SK-N-SH treated with all-trans-retinoic acid at 6 μM for 48 hours (cell line): ENCODE measurements at regions not wholly inside any gene's neighbourhood (a gene's known extent, or its start where the extent isn't known, plus 50 kb on each side); places are given as distances from the start of the nearest gene placed in this dataset.

ENCODE experiments used
- ATAC-seq: fragments of 200-7000 bp; cut with Tn5 transposase; 3 replicates; pipeline ENCODE4 v1.9.1; 2020; ENCODE audit warnings: mild to moderate bottlenecking, moderate library complexity
- ARNTL ChIP-seq: fragments of 450-650 bp; formaldehyde crosslinking; IDR thresholded peaks from 2 replicates; pipeline ENCODE4 v1.5.0; 2020; ENCODE audit warnings: low read depth, mild to moderate bottlenecking, moderate library complexity, borderline replicate concordance
- BACH2 ChIP-seq: fragments of 250-450 bp; sonication (Bioruptor Pico); IDR thresholded peaks from 2 replicates; pipeline ENCODE4 v1.9.0; 2021; ENCODE audit warnings: mild to moderate bottlenecking, borderline replicate concordance
- CSDC2 ChIP-seq: fragments of 250-450 bp; sonication (Bioruptor Pico); IDR thresholded peaks from 2 replicates; pipeline ENCODE4 v1.5.0; 2020; ENCODE audit warnings: mild to moderate bottlenecking, moderate library complexity
- CSRNP3 ChIP-seq: fragments of 250-450 bp; sonication (Bioruptor Pico); IDR thresholded peaks from 2 replicates; pipeline ENCODE4 v1.5.1; 2021; ENCODE audit warnings: mild to moderate bottlenecking, moderate library complexity
- GLIS3 ChIP-seq: fragments of 250-450 bp; sonication (Bioruptor Pico); IDR thresholded peaks from 2 replicates; pipeline ENCODE4 v1.5.0; 2020; ENCODE audit warnings: mild to moderate bottlenecking, moderate library complexity
- ISL1 ChIP-seq: fragments of 250-450 bp; sonication (Bioruptor Pico); IDR thresholded peaks from 2 replicates; pipeline ENCODE4 v2.1.2; 2022; ENCODE audit warnings: mild to moderate bottlenecking, moderate library complexity
- OSR1 ChIP-seq: fragments of 250-450 bp; sonication (Bioruptor Pico); IDR thresholded peaks from 2 replicates; pipeline ENCODE4 v1.8.0; 2022; ENCODE audit warnings: moderate library complexity, mild to moderate bottlenecking, inconsistent platforms
- PATZ1 ChIP-seq: fragments of 250-450 bp; sonication (Bioruptor Pico); IDR thresholded peaks from 2 replicates; pipeline ENCODE4 v1.8.0; 2020; ENCODE audit warnings: mild to moderate bottlenecking, moderate library complexity, borderline replicate concordance
- POU6F1 ChIP-seq: fragments of 250-450 bp; sonication (Bioruptor Pico); IDR thresholded peaks from 2 replicates; pipeline ENCODE4 v1.8.0; 2021; ENCODE audit warnings: low read depth, mild to moderate bottlenecking, moderate library complexity, borderline replicate concordance
- PPARA ChIP-seq: fragments of 250-450 bp; sonication (Bioruptor Pico); IDR thresholded peaks from 2 replicates; pipeline ENCODE4 v1.5.0; 2020; ENCODE audit warnings: mild to moderate bottlenecking, borderline replicate concordance
- RARB ChIP-seq: fragments of 250-450 bp; sonication (Bioruptor Pico); IDR thresholded peaks from 2 replicates; pipeline ENCODE4 v1.8.0; 2021; ENCODE audit warnings: mild to moderate bottlenecking, moderate library complexity
- SNAI2 ChIP-seq: fragments of 250-450 bp; sonication (Bioruptor Pico); IDR thresholded peaks from 2 replicates; pipeline ENCODE4 v1.5.0; 2020; ENCODE audit warnings: mild to moderate bottlenecking, moderate library complexity
- TCF4 ChIP-seq: fragments of 250-450 bp; sonication (Bioruptor Pico); IDR thresholded peaks from 2 replicates; pipeline ENCODE4 v1.8.0; 2021; ENCODE audit warnings: mild to moderate bottlenecking, moderate library complexity, borderline replicate concordance
- TOX ChIP-seq: fragments of 250-450 bp; sonication (Bioruptor Pico); IDR thresholded peaks from 2 replicates; pipeline ENCODE4 v1.8.0; 2021; ENCODE audit warnings: mild to moderate bottlenecking, moderate library complexity, borderline replicate concordance
- TSHZ2 ChIP-seq: fragments of 250-450 bp; sonication (Bioruptor Pico); IDR thresholded peaks from 2 replicates; pipeline ENCODE4 v1.5.0; 2020; ENCODE audit warnings: mild to moderate bottlenecking, moderate library complexity
- ZC3H10 ChIP-seq: fragments of 250-450 bp; sonication (Bioruptor Pico); IDR thresholded peaks from 2 replicates; pipeline ENCODE4 v1.5.1; 2021; ENCODE audit warnings: mild to moderate bottlenecking, moderate library complexity
- ZFP3 ChIP-seq: fragments of 250-450 bp; sonication (Bioruptor Pico); IDR thresholded peaks from 2 replicates; pipeline ENCODE4 v1.5.0; 2020; ENCODE audit warnings: mild to moderate bottlenecking, moderate library complexity
- ZFP30 ChIP-seq: fragments of 450-650 bp; formaldehyde crosslinking; IDR thresholded peaks from 2 replicates; pipeline ENCODE4 v1.5.0; 2022; ENCODE audit warnings: mild to moderate bottlenecking, moderate library complexity
- ZNF565 ChIP-seq: fragments of 450-650 bp; formaldehyde crosslinking; conservative IDR thresholded peaks from 2 replicates; pipeline ENCODE4 v1.5.0; 2020; ENCODE audit warnings: low read depth, mild to moderate bottlenecking, moderate library complexity
- ZNF70 ChIP-seq: fragments of 450-650 bp; formaldehyde crosslinking; IDR thresholded peaks from 2 replicates; pipeline ENCODE4 v1.5.0; 2020; ENCODE audit warnings: mild to moderate bottlenecking, moderate library complexity
- ZNF8 ChIP-seq: fragments of 450-650 bp; formaldehyde crosslinking; IDR thresholded peaks from 2 replicates; pipeline ENCODE4 v1.5.0; 2020; ENCODE audit warnings: mild to moderate bottlenecking, moderate library complexity

- no peak for TF ChIP-seq ZNF70
- TF ChIP-seq BACH2 = no peak
- TF ChIP-seq, all 23 proteins: peak for 0
- ATAC-seq = no peak
Observed at GRCh38 chr12:124371366-124371765, 76.5 kb downstream of the RFLNA start.

GRCh38 chr12:124370851-124371250, 76.0 kb downstream of the RFLNA start:
- no peak for ATAC-seq
- no peak for TF ChIP-seq ZNF8
- no peak for TF ChIP-seq ISL1 (CRISPR knock-in tag)
- TF ChIP-seq OSR1 (CRISPR knock-in tag) = no peak
- no peak for TF ChIP-seq GLIS3 (CRISPR knock-in tag)
- no peak for TF ChIP-seq TOX (CRISPR knock-in tag)
- no peak for TF ChIP-seq RARB
- TF ChIP-seq CSRNP3 (CRISPR knock-in tag) = no peak
- no peak for TF ChIP-seq ZNF565 (CRISPR knock-in tag)
- TF ChIP-seq ZFP3 (CRISPR knock-in tag) = no peak
- no peak for TF ChIP-seq TSHZ2 (CRISPR knock-in tag)
- TF ChIP-seq CSDC2 (CRISPR knock-in tag) = no peak
- no peak for TF ChIP-seq SNAI2 (CRISPR knock-in tag)

- TF ChIP-seq ZC3H10 (CRISPR knock-in tag) (no peak), ZNF565 (CRISPR knock-in tag) (no peak), CSDC2 (CRISPR knock-in tag) (no peak), ZNF70 (0 out of 2 replicates have a peak, but pooled peaks have one; percentile 5), TOX (CRISPR knock-in tag) (no peak), TCF4 (CRISPR knock-in tag) (no peak)
- ATAC-seq = peak; percentile 0; the same call in 1 of the 3 replicates
Observed at GRCh38 chr12:124370384-124370783, 75.5 kb downstream of the RFLNA start.

- peak; percentile 70 for ATAC-seq
- TF ChIP-seq SNAI2 (CRISPR knock-in tag) (no peak), PATZ1 (no peak), ZNF70 (0 out of 2 replicates have a peak, but pooled peaks have one; percentile 42), ZFP30 (CRISPR knock-in tag) (0 out of 2 replicates have a peak, but pooled peaks have one; percentile 8), PPARA (CRISPR knock-in tag) (no peak), ARNTL (no peak), TCF4 (CRISPR knock-in tag) (peak; percentile 10)
- TF ChIP-seq, all 23 proteins: peak for 3
Observed at GRCh38 chr12:124369827-124370378, 75.0 kb downstream of the RFLNA start.

- ATAC-seq = peak; percentile 84
- peak; percentile 77 for TF ChIP-seq PATZ1
- TF ChIP-seq CSRNP3 (CRISPR knock-in tag) = no peak
- no peak for TF ChIP-seq POU6F1 (CRISPR knock-in tag)
- no peak for TF ChIP-seq BACH2
Observed at GRCh38 chr12:124369055-124369826, 74.3 kb downstream of the RFLNA start.
